ENCODE measurements at regions not wholly inside any gene's neighbourhood (a gene's known extent, or its start where the extent isn't known, plus 50 kb on each side); places are given as distances from the start of the nearest gene placed in this dataset.

DNA sequence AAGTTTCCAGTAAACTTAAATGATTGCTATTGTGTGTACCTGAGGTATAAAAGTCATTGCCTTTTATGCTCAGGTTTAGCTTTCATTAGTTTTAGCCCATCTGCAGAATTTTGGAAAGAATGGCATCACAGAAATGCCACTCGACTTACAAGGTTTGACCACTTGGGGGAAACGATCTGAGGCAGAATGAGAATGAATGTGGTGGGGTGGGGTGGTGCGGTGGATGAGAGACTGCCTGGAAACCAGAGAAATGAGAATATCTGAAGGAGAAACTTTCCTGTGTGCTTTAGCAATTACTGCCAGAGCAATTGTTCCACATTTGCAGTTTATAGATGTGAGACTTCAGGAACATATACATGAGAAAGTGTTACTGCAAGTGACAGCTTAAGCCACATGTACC, 225.4 kb upstream of the PDE3A start:
- TF ChIP-seq, protein P1, sequence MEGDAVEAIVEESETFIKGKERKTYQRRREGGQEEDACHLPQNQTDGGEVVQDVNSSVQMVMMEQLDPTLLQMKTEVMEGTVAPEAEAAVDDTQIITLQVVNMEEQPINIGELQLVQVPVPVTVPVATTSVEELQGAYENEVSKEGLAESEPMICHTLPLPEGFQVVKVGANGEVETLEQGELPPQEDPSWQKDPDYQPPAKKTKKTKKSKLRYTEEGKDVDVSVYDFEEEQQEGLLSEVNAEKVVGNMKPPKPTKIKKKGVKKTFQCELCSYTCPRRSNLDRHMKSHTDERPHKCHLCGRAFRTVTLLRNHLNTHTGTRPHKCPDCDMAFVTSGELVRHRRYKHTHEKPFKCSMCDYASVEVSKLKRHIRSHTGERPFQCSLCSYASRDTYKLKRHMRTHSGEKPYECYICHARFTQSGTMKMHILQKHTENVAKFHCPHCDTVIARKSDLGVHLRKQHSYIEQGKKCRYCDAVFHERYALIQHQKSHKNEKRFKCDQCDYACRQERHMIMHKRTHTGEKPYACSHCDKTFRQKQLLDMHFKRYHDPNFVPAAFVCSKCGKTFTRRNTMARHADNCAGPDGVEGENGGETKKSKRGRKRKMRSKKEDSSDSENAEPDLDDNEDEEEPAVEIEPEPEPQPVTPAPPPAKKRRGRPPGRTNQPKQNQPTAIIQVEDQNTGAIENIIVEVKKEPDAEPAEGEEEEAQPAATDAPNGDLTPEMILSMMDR (IDR thresholded peaks at IDR 0.05) = no peak
- TF ChIP-seq EP300 (IDR thresholded peaks at IDR 0.05) = no peak
- no peak for TF ChIP-seq POLR2AphosphoS5 (IDR thresholded peaks at IDR 0.05)
- no peak for TF ChIP-seq POLR2A (IDR thresholded peaks at IDR 0.05)

Data from suprapubic skin (tissue), 4 donors.